HepG2 (cell line): ENCODE measurements at regions not wholly inside any gene's neighbourhood (a gene's known extent, or its start where the extent isn't known, plus 50 kb on each side); places are given as distances from the start of the nearest gene placed in this dataset.

Experiments
- ATAC-seq: fragments of 200-7000 bp; cut with Tn5 transposase; 3 replicates; pipeline ENCODE4 v1.9.1; 2020; ENCODE audit warnings: mild to moderate bottlenecking, moderate library complexity
- BruUV-seq: library from RNA; stranded (reverse); fragments of 400-500 nt; replicated peaks from 2 replicates; lab custom pipeline; 2021; lab: Mats Ljungman, UMichigan
- CTCF ChIA-PET: fragments of 300-600 bp; formaldehyde crosslinking; extraction: SDS; loops from one replicate; lab custom pipeline; 2021; ENCODE audit warnings: low total read pairs, inconsistent platforms, low intra/inter-chr PET ratio; lab: Yijun Ruan, JAX
- POLR2A ChIA-PET: fragments of 350-600 bp; sonication (Branson Sonifier 250); formaldehyde crosslinking; loops from one replicate; lab custom pipeline; 2020; ENCODE audit warnings: antibody characterized with exemption, inconsistent platforms; lab: Yijun Ruan, JAX
- DNase-seq: peaks from one replicate; pipeline ENCODE4 v3.0.0-alpha.2; 2015; ENCODE audit warnings: low spot score
- FAIRE-seq: peaks from 3 replicates; lab custom pipeline; 2011; peaks lifted over from hg19 to GRCh38; lab: Jason Lieb, UNC
- H2AFZ ChIP-seq: one replicate; pipeline ENCODE4 v1.6.1; 2011; ENCODE audit warnings: low read length, inconsistent platforms
- H3K27ac ChIP-seq: fragments of 300-600 bp; 3 replicates; pipeline ENCODE4 v1.8.0; 2011; ENCODE audit warnings: mixed run types, mild to moderate bottlenecking, mixed read lengths, low read length, inconsistent platforms; ENCODE audit not compliant: insufficient read depth; ENCODE audit errors: extremely low read length
- H3K27me3 ChIP-seq, 2 experiments: fragments of 200-600 bp in 1 of 2; 2 replicates in 1 of 2; 3 replicates in 1 of 2; pipeline versions ENCODE4 v1.6.0 to v1.8.0; 2011; ENCODE audit warnings: low read length in 2 of 2, mild to moderate bottlenecking in 2 of 2, moderate library complexity in 2 of 2, inconsistent platforms in 1 of 2; ENCODE audit not compliant: insufficient read depth in 2 of 2, control insufficient read depth in 1 of 2
- H3K36me3 ChIP-seq, 2 experiments: fragments of 200-600 bp in 1 of 2; replicated peaks in 1 of 2; 2 replicates in 1 of 2; 3 replicates in 1 of 2; pipeline versions ENCODE4 v1.5.1 to v1.8.0; 2011; ENCODE audit warnings: low read length in 2 of 2, inconsistent platforms in 1 of 2; ENCODE audit not compliant: insufficient read depth in 2 of 2, control insufficient read depth in 1 of 2
- H3K4me1 ChIP-seq: 2 replicates; pipeline ENCODE4 v1.5.1; 2012; ENCODE audit warnings: low read length, inconsistent platforms; ENCODE audit not compliant: insufficient read depth
- H3K4me2 ChIP-seq: 2 replicates; pipeline ENCODE4 v1.6.0; 2011; ENCODE audit warnings: low read depth, low read length, inconsistent platforms
- H3K4me3 ChIP-seq, 3 experiments: fragments of 200-600 bp in 1 of 3; sonication (generic), shearing (Covaris generic) in 1 of 3; replicated peaks in 1 of 3; 2 replicates each; pipeline ENCODE4 v1.5.1; 2011 to 2016; ENCODE audit warnings: low read length in 3 of 3, inconsistent platforms in 2 of 3, low read depth in 2 of 3, mild to moderate bottlenecking in 2 of 3, control low read depth in 1 of 3, mixed read lengths in 1 of 3; ENCODE audit not compliant: insufficient read depth in 1 of 3
- H3K79me2 ChIP-seq: one replicate; pipeline ENCODE4 v1.6.1; 2011; ENCODE audit warnings: low read length, inconsistent platforms; ENCODE audit not compliant: insufficient read depth
- H3K9ac ChIP-seq: 2 replicates; pipeline ENCODE4 v1.6.0; 2011; ENCODE audit warnings: mild to moderate bottlenecking, low read depth, low read length, inconsistent platforms; ENCODE audit not compliant: insufficient read depth
- H3K9me3 ChIP-seq: 2 replicates; pipeline ENCODE4 v1.5.1; 2012; ENCODE audit warnings: mild to moderate bottlenecking, low read length
- H4K20me1 ChIP-seq: 2 replicates; pipeline ENCODE4 v1.6.0; 2011; ENCODE audit warnings: inconsistent platforms, mild to moderate bottlenecking, low read length, moderate library complexity; ENCODE audit not compliant: insufficient read depth
- ARID2 ChIP-seq: sonication (generic); formaldehyde crosslinking; IDR thresholded peaks from 2 replicates; pipeline ENCODE4 v1.8.1; 2022; ENCODE audit warnings: mild to moderate bottlenecking, missing genetic modification reagents, borderline replicate concordance
- CC2D1A ChIP-seq: sonication (generic); formaldehyde crosslinking; IDR thresholded peaks from 2 replicates; pipeline ENCODE4 v1.8.1; 2023; ENCODE audit warnings: mild to moderate bottlenecking, missing genetic modification reagents
- CENPBD1 ChIP-seq: sonication (generic); formaldehyde crosslinking; IDR thresholded peaks from 2 replicates; pipeline ENCODE4 v1.8.0; 2022; ENCODE audit warnings: missing genetic modification reagents, low read depth, mild to moderate bottlenecking, borderline replicate concordance
- IKZF1 ChIP-seq: fragments of 450-650 bp; IDR thresholded peaks from 2 replicates; pipeline ENCODE4 v1.7.1; 2016
- IKZF5 ChIP-seq: IDR thresholded peaks from 2 replicates; pipeline ENCODE4 v1.6.1; 2018; ENCODE audit warnings: missing genetic modification reagents, mild to moderate bottlenecking, missing compliant biosample characterization
- MTA1 ChIP-seq: sonication (generic); formaldehyde crosslinking; IDR thresholded peaks from 2 replicates; pipeline ENCODE4 v1.4.0; 2020; ENCODE audit warnings: missing genetic modification reagents, mild to moderate bottlenecking, borderline replicate concordance
- MTERF4 ChIP-seq: sonication (generic); formaldehyde crosslinking; IDR thresholded peaks from 2 replicates; pipeline ENCODE4 v1.8.0; 2023; ENCODE audit warnings: mild to moderate bottlenecking, missing genetic modification reagents
- PRPF4 ChIP-seq: fragments of 200-400 bp; formaldehyde crosslinking; IDR thresholded peaks from 2 replicates; pipeline ENCODE4 v1.6.1; 2016; ENCODE audit warnings: low read length, low read depth; ENCODE audit not compliant: poor library complexity, severe bottlenecking
- SRSF4 ChIP-seq: fragments of 200-400 bp; formaldehyde crosslinking; IDR thresholded peaks from one replicate; pipeline ENCODE4 v1.6.1; 2018; ENCODE audit warnings: mild to moderate bottlenecking, low read depth, low read length, moderate library complexity; ENCODE audit not compliant: poor library complexity, severe bottlenecking
- TFDP2 ChIP-seq: sonication (generic); formaldehyde crosslinking; IDR thresholded peaks from 2 replicates; pipeline ENCODE4 v1.4.0; 2020; ENCODE audit warnings: missing genetic modification reagents
- TMF1 ChIP-seq: sonication (generic); formaldehyde crosslinking; IDR thresholded peaks from 2 replicates; pipeline ENCODE4 v1.8.1; 2022; ENCODE audit warnings: low read depth, missing genetic modification reagents
- ZBTB34 ChIP-seq: sonication (generic); formaldehyde crosslinking; IDR thresholded peaks from 2 replicates; pipeline ENCODE4 v1.8.0; 2022; ENCODE audit warnings: mild to moderate bottlenecking, missing genetic modification reagents
- ZNF224 ChIP-seq: sonication (generic); formaldehyde crosslinking; IDR thresholded peaks from 2 replicates; pipeline ENCODE4 v1.5.0; 2020; ENCODE audit warnings: mild to moderate bottlenecking, missing genetic modification reagents
- ZNF446 ChIP-seq: sonication (generic); formaldehyde crosslinking; IDR thresholded peaks from 2 replicates; pipeline ENCODE4 v1.5.0; 2020; ENCODE audit warnings: mild to moderate bottlenecking, missing genetic modification reagents
- ZNF678 ChIP-seq: sonication (generic); formaldehyde crosslinking; IDR thresholded peaks from 2 replicates; pipeline ENCODE4 v1.4.0; 2020; ENCODE audit warnings: mild to moderate bottlenecking, missing genetic modification reagents
- WGBS: methylation state at CpG from one replicate; pipeline ENCODE4 v1.1.6; 2017; ENCODE audit warnings: low lambda C conversion rate; 5-methylcytosine and 5-hydroxymethylcytosine counted together
- in situ Hi-C: cut with HindIII; loops from 2 replicates; pipeline ENCODE4 v1.10.0; 2017; ENCODE audit warnings: low pct_unique_long_range_greater_than_20kb; ENCODE audit not compliant: extremely low pct_ligation_motif_present
- intact Hi-C: fragments of 100-400 bp; cut with micrococcal nuclease; formaldehyde crosslinking; loops from one replicate; pipeline ENCODE4 v1.10.0; 2022; ENCODE audit not compliant: unreplicated experiment

GRCh38 chr5:2251751-2252150, 369.0 kb upstream of the IRX4 start:
- Histone ChIP-seq H4K20me1 (no peaks in the 10 kb centered on the region), H3K4me3 (no peak overlapping the region), H3K36me3 (no peaks in the 10 kb centered on the region), H2AFZ (no peak overlapping the region), H3K79me2 (no peaks in the 10 kb centered on the region), H3K4me2 (no peak overlapping the region), H3K9ac (no peak overlapping the region), H3K27ac (no peak overlapping the region), H3K27me3 (peaks cover 3 to 22% of the 10 kb centered on the region in 2 experiments; a peak in 3 of 5 replicates), H3K4me1 (no peaks in the 10 kb centered on the region), H3K9me3 (no peaks in the 10 kb centered on the region)
- intact Hi-C loops (no loop called here), in situ Hi-C loops (no loop called here)
- DNase-seq (no peak), FAIRE-seq (no peak), ATAC-seq (no peak)
- ChIA-PET CTCF (no interaction called here), POLR2A (no interaction called here)
- no TSS peak for BruUV-seq
- 7% methylated on average over 7 of the region's 10 CpGs for WGBS
- TF ChIP-seq PRPF4: no peak
- TF ChIP-seq MTERF4 (CRISPR knock-in tag): no peak
- TF ChIP-seq ZNF678 (CRISPR knock-in tag): no peak
- no peak for TF ChIP-seq SRSF4
- TF ChIP-seq ARID2 (CRISPR knock-in tag): no peak
- TF ChIP-seq MTA1 (CRISPR knock-in tag): no peak
- TF ChIP-seq CENPBD1 (CRISPR knock-in tag): no peak
- no peak for TF ChIP-seq ZNF446 (CRISPR knock-in tag)
- TF ChIP-seq TFDP2 (CRISPR knock-in tag): no peak
- TF ChIP-seq IKZF1: no peak
- no peak for TF ChIP-seq TMF1 (CRISPR knock-in tag)
- TF ChIP-seq CC2D1A: no peak
- TF ChIP-seq ZBTB34 (CRISPR knock-in tag): no peak
- no peak for TF ChIP-seq ZNF224 (CRISPR knock-in tag)
- TF ChIP-seq IKZF5 (CRISPR knock-in tag): no peak
